Astrocyte of the cerebellum (primary cell): ENCODE measurements at regions not wholly inside any gene's neighbourhood (a gene's known extent, or its start where the extent isn't known, plus 50 kb on each side); places are given as distances from the start of the nearest gene placed in this dataset.

Experiments
- DNase-seq: peaks from one replicate; pipeline ENCODE4 v3.0.0-alpha.2; 2011; ENCODE audit warnings: low read depth
- H3K4me3 ChIP-seq: 2 replicates; pipeline ENCODE4 v1.5.1; 2011; ENCODE audit warnings: mild to moderate bottlenecking, low read depth, low read length, moderate library complexity
- in situ Hi-C: cut with HindIII; loops from 2 replicates; pipeline ENCODE4 v1.10.0; 2017; ENCODE audit warnings: low sequenced_read_pairs
- TF ChIP-seq, protein P1 (sequence below): IDR thresholded peaks from 2 replicates; pipeline ENCODE4 v1.5.1; 2012; ENCODE audit warnings: low read length, low read depth, moderate library complexity, mild to moderate bottlenecking; ENCODE audit errors: missing control alignments

DNA sequence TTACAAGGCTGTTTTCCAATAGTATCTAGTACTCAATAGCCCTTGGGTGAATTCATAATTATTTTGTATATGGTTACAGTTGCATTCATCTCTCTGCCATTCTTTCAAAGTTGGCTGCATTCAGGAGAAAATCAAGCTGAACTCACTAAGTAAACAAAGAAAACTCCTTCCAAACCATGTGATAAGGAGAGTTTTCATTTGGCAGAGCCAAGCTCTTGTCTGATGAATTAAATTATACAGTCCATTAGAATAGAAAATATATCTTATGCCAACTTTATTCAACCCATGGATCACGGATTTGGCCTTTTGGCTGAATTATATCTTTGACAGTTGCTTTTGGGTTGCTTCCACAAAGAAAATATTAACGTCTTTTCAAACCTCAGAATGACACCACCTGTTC lies 272.3 kb upstream of the ROBO1 start:
- TF ChIP-seq, protein P1, sequence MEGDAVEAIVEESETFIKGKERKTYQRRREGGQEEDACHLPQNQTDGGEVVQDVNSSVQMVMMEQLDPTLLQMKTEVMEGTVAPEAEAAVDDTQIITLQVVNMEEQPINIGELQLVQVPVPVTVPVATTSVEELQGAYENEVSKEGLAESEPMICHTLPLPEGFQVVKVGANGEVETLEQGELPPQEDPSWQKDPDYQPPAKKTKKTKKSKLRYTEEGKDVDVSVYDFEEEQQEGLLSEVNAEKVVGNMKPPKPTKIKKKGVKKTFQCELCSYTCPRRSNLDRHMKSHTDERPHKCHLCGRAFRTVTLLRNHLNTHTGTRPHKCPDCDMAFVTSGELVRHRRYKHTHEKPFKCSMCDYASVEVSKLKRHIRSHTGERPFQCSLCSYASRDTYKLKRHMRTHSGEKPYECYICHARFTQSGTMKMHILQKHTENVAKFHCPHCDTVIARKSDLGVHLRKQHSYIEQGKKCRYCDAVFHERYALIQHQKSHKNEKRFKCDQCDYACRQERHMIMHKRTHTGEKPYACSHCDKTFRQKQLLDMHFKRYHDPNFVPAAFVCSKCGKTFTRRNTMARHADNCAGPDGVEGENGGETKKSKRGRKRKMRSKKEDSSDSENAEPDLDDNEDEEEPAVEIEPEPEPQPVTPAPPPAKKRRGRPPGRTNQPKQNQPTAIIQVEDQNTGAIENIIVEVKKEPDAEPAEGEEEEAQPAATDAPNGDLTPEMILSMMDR, result no peak
- DNase-seq, result peak; percentile 32
- H3K4me3 ChIP-seq, result no peak overlapping the region
- in situ Hi-C loops, result no loop called here

DNA sequence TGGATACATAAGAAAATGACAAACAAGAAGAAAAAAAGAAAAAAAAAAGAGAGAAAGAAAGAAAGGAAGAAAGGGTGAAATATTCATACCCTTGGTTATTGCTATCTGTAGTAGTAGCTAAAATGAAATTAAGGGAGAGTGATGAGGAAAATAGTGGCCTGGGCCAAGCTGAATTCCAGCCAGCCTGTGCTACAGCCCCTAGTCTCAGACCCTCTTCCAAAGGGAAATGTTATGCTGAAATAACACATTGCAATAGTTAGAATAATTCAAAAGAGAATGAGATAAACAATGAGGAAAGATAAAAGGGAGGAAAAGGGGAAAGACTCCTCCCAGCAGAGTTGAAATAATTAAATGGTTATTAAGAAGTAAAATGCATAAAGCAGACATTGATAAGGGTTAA lies 268.4 kb upstream of the ROBO1 start:
- DNase-seq, result no peak
- H3K4me3 ChIP-seq, result no peak overlapping the region
- TF ChIP-seq, protein P1, result no peak
- in situ Hi-C loops, result no loop called here

DNA sequence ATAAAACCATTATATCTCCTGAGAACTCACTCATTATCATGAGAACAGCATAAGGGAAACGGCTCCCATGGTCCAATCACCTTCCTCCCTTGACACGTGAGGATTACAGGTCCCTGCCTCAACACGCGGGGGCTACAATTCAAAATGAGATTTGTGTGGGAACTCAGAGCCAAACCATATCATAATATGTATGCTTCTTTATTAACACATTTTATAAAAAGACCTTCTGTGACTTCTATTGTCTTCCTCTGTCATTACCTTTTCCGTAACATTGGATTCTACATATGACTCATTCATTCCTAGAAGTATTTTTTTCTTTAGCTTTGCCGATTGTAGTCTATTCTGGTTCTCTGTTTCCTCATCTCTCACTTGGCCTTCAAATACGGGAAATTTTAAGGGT lies 267.2 kb upstream of the ROBO1 start:
- TF ChIP-seq, protein P1, result no peak
- in situ Hi-C loops, result no loop called here
- DNase-seq, result no peak
- no peak overlapping the region for H3K4me3 ChIP-seq

DNA sequence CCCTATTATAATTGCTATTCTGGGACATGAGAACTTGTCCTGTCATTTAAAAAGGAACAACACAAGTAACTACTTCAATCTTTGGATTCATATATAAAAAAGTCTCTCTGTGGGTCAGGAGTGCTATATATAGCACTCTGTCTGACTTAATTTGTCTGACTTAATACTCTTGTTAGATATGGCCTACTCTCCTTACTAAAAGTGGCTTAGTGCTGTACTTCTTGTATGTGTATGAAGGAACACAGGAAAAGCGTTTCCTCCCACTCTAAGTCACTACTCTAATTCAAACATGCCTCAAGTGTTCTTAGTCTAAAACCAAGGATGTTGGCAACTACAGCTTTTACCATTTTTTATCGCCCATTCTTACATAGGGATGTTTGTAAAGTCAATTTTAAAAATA lies 255.2 kb upstream of the ROBO1 start:
- in situ Hi-C loops, result no loop called here
- TF ChIP-seq, protein P1, result no peak
- DNase-seq, result no peak
- H3K4me3 ChIP-seq, result no peak overlapping the region

DNA sequence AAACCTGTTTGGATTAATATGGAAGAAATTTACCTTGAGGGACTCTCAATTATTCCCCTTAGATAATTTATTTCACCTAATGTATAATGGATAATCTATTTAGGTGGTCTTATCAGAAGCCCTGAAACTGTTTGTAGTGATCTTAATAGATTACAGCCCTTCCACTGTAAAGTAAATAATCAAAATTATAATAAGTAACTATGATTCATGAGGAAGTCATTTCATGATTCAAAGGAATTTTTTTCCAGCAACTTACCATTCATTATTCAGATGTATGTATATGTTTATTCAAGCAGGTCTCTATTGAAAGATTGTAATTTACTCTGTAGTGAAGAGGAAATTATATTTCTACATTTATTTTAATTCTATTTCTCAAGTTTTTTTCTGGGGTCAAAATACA lies 250.6 kb upstream of the ROBO1 start:
- TF ChIP-seq, protein P1, result no peak
- no peak for DNase-seq
- in situ Hi-C loops, result no loop called here
- no peak overlapping the region for H3K4me3 ChIP-seq

DNA sequence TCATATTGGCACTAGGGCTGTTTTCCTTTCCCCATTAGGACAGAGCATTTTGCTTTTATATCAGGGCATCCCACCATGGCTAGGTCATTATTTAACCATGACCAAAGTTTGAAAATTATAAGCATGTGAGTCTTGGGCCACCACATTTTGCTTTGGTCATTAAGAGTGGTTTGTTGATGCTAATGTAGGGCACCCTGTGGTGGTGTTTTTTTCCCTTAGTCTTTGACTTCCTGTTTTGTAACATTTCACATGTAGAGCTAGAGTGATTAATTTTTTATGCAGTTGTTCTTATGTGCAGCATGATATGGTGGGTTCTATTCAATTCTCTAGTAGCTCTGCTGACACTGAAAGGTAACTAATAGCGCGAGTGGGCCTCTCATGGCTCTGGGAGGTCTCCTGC lies 249.6 kb upstream of the ROBO1 start:
- no peak overlapping the region for H3K4me3 ChIP-seq
- in situ Hi-C loops, result no loop called here
- DNase-seq, result peak; percentile 67
- TF ChIP-seq, protein P1, result no peak

DNA sequence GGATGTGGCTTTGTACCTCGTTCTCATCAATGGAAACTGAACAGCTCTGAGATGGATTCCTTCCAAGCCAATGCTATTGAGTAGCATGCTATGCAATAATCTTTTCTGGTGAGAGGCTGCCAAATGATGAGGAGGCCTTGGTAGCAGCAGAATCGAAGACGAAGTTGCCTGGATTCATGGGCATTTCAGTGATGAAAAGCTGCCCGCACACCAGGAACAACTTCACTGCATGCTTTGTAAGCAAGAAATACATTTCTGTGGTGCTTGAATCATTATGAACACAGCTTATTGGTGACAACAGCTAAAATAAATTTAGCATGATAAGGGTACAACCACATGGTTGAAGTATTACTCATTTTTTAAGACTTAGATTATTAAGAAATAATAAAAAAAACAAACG lies 246.8 kb upstream of the ROBO1 start:
- peak; percentile 27 for DNase-seq
- no peak overlapping the region for H3K4me3 ChIP-seq
- in situ Hi-C loops, result no loop called here
- TF ChIP-seq, protein P1, result no peak
